ENCODE measurements at regions not wholly inside any gene's neighbourhood (a gene's known extent, or its start where the extent isn't known, plus 50 kb on each side); places are given as distances from the start of the nearest gene placed in this dataset.

DNA sequence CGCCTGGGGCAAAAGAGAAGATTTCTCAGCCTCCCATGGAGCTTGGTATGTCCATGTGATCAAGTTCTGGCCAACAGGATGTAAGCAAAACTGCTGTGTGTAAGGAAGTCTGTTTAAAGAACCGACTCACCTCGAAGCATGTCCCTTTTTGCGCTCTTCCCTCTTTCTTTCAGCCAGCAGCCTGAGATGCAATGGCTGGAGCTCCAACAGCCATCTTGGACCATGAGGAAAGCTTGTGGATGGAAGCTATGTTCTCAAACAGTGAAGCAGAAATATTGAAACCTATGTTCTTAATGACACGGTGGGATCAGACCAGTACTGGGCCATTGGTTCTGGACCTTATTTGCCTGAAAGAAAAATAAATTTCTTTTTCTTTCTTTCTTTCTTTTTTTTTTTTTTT, 82.3 kb upstream of the SLC24A4 start:
- H3K27me3 ChIP-seq, result no peaks in the 10 kb centered on the region
- DNase-seq (ENCODE audit: extremely low spot score in 2 of 2), result no peak
- H3K4me3 ChIP-seq, result no peak overlapping the region
- intact Hi-C loops (cut with DNase I), result no loop called here
- no peaks in the 10 kb centered on the region for H3K36me3 ChIP-seq
- no peaks in the 10 kb centered on the region for H3K4me1 ChIP-seq
- TF ChIP-seq, protein P1, sequence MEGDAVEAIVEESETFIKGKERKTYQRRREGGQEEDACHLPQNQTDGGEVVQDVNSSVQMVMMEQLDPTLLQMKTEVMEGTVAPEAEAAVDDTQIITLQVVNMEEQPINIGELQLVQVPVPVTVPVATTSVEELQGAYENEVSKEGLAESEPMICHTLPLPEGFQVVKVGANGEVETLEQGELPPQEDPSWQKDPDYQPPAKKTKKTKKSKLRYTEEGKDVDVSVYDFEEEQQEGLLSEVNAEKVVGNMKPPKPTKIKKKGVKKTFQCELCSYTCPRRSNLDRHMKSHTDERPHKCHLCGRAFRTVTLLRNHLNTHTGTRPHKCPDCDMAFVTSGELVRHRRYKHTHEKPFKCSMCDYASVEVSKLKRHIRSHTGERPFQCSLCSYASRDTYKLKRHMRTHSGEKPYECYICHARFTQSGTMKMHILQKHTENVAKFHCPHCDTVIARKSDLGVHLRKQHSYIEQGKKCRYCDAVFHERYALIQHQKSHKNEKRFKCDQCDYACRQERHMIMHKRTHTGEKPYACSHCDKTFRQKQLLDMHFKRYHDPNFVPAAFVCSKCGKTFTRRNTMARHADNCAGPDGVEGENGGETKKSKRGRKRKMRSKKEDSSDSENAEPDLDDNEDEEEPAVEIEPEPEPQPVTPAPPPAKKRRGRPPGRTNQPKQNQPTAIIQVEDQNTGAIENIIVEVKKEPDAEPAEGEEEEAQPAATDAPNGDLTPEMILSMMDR (IDR thresholded peaks at IDR 0.05), result no peak
- TF ChIP-seq POLR2A (IDR thresholded peaks at IDR 0.05) (no peak), POLR2AphosphoS5 (IDR thresholded peaks at IDR 0.05; ENCODE audit: insufficient read depth in 1 of 2, low read depth in 1 of 2) (no peak)
- no peaks in the 10 kb centered on the region for H3K9me3 ChIP-seq
- no peak overlapping the region for H3K27ac ChIP-seq

DNA sequence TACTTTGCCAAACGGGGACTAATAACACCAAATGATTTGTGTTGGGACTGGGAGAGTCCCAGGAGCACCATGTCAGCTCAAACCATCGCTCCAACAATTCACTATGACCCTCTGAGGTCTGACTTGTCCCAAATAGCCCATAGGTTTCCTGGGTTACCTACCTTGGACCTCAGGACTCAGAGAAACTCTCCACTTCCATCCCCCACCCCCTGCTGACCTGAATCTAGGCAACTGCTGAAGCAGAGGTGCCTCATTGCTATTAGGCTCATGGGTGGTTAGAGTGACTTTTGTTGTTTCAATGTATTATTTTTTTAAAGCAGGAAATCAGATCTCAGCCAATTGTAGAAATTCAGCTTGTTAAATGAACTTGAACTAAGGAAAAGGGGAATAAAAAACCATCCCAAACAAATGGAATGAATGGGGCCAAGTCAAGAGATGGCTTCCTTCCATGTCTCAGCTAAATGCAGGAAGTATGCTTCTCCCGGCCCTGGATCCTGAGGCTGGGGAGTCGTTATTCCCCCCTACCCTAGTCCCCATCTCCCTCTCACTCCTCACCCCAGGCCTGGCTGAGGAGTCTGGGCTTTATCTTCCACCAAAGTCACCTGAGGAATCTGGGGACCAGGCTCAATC, 80.9 kb upstream of the SLC24A4 start:
- Histone ChIP-seq H3K27me3 (no peaks in the 10 kb centered on the region), H3K4me3 (no peak overlapping the region), H3K9me3 (no peaks in the 10 kb centered on the region), H3K27ac (no peak overlapping the region), H3K4me1 (no peaks in the 10 kb centered on the region), H3K36me3 (no peaks in the 10 kb centered on the region)
- TF ChIP-seq POLR2A (IDR thresholded peaks at IDR 0.05) (no peak), POLR2AphosphoS5 (IDR thresholded peaks at IDR 0.05; ENCODE audit: insufficient read depth in 1 of 2, low read depth in 1 of 2) (no peak)
- TF ChIP-seq, protein P1 (IDR thresholded peaks at IDR 0.05), result no peak
- intact Hi-C loops (cut with DNase I), result no loop called here
- no peak for DNase-seq (ENCODE audit: extremely low spot score in 2 of 2)

DNA sequence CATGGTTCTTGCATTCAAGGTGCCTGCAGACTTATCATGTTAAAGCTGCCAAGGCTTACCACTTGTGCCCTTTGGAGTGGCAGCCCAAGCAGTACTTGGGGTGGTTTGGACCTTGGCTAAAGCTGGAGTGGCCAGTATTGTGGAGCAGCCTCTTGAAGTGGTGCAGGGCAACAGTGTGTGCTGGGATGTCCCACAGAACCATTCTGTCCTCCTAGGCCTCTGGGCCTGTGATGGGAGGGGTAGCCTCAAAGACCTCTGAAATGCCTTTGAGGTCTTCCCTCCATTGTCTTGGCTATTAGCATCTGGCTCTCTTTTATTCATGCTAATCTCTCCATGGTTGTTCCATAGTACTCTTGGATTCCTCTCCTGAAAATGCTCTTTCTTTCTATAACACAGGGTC, 78.2 kb upstream of the SLC24A4 start:
- no peak for TF ChIP-seq POLR2AphosphoS5 (IDR thresholded peaks at IDR 0.05; ENCODE audit: insufficient read depth in 1 of 2, low read depth in 1 of 2)
- TF ChIP-seq, protein P1 (IDR thresholded peaks at IDR 0.05), result no peak
- no peak for TF ChIP-seq POLR2A (IDR thresholded peaks at IDR 0.05)
- DNase-seq (ENCODE audit: extremely low spot score in 2 of 2), result no peak
- Histone ChIP-seq H3K4me3 (no peak overlapping the region), H3K27ac (no peak overlapping the region), H3K4me1 (no peaks in the 10 kb centered on the region), H3K27me3 (no peaks in the 10 kb centered on the region), H3K36me3 (no peaks in the 10 kb centered on the region), H3K9me3 (no peaks in the 10 kb centered on the region)
- intact Hi-C loops (cut with DNase I), result no loop called here

DNA sequence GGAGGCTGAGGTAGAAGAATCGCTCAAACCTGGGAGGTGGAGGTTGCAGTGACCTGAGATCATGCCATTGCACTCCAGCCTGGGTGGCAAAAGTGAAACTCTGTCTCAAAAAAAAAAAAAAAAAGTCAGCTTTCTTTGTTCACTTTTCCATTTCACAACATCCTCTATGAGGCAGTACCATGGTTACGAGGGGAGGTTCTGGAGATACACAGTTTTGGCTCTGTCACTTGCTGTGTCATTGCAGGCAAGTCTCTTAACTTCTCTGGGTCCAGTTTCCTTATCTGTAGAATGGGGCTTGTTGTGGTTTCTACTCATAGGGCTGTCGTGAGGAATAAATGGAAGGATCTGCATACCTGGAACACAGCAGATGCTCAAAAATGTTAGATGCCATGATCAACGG, 75.6 kb upstream of the SLC24A4 start:
- Histone ChIP-seq H3K27me3 (no peaks in the 10 kb centered on the region), H3K27ac (no peak overlapping the region), H3K4me3 (no peak overlapping the region), H3K9me3 (no peaks in the 10 kb centered on the region), H3K4me1 (no peaks in the 10 kb centered on the region), H3K36me3 (no peaks in the 10 kb centered on the region)
- TF ChIP-seq, protein P1 (IDR thresholded peaks at IDR 0.05), result no peak
- TF ChIP-seq POLR2AphosphoS5 (IDR thresholded peaks at IDR 0.05; ENCODE audit: insufficient read depth in 1 of 2, low read depth in 1 of 2), result no peak
- no peak for TF ChIP-seq POLR2A (IDR thresholded peaks at IDR 0.05)
- intact Hi-C loops (cut with DNase I), result no loop called here
- no peak for DNase-seq (ENCODE audit: extremely low spot score in 2 of 2)

DNA sequence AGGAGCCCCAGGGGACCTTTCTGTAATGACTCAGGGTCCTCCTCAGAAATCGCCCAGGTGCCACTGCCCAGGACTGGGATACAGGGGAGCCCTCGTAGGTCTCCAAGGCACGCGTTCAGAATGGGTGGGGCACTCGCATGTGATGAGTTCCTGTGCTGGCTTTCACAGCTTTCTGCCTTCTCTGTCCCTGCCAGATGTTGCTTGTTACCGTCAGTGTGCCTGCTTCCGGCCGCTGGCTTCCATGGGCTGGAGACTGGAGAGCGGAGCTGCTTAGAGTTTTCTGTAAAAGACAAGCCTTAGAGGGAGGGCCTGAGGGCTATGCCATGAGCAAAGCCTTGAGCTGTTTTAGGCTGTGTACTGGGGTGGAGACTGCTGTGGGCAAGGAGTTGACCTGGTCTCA, 75.0 kb upstream of the SLC24A4 start:
- no peak overlapping the region for H3K4me3 ChIP-seq
- no peak overlapping the region for H3K27ac ChIP-seq
- no peaks in the 10 kb centered on the region for H3K36me3 ChIP-seq
- H3K9me3 ChIP-seq, result no peaks in the 10 kb centered on the region
- intact Hi-C loops (cut with DNase I), result no loop called here
- TF ChIP-seq, protein P1 (IDR thresholded peaks at IDR 0.05), result no peak
- TF ChIP-seq POLR2AphosphoS5 (IDR thresholded peaks at IDR 0.05; ENCODE audit: insufficient read depth in 1 of 2, low read depth in 1 of 2) (no peak), POLR2A (IDR thresholded peaks at IDR 0.05) (no peak)
- H3K27me3 ChIP-seq, result no peaks in the 10 kb centered on the region
- no peaks in the 10 kb centered on the region for H3K4me1 ChIP-seq
- DNase-seq (ENCODE audit: extremely low spot score in 2 of 2), result no peak
